ENCODE measurements at regions not wholly inside any gene's neighbourhood (a gene's known extent, or its start where the extent isn't known, plus 50 kb on each side); places are given as distances from the start of the nearest gene placed in this dataset.

- no peak for TF ChIP-seq CTCF (IDR thresholded peaks at IDR 0.05)
- no peak for TF ChIP-seq POLR2A (IDR thresholded peaks at IDR 0.05)
These were observed 405.9 kb downstream of the SOX9 start for GRCh38 chr17:72526769-72527168.
